ENCODE measurements at regions not wholly inside any gene's neighbourhood (a gene's known extent, or its start where the extent isn't known, plus 50 kb on each side); places are given as distances from the start of the nearest gene placed in this dataset.

DNA sequence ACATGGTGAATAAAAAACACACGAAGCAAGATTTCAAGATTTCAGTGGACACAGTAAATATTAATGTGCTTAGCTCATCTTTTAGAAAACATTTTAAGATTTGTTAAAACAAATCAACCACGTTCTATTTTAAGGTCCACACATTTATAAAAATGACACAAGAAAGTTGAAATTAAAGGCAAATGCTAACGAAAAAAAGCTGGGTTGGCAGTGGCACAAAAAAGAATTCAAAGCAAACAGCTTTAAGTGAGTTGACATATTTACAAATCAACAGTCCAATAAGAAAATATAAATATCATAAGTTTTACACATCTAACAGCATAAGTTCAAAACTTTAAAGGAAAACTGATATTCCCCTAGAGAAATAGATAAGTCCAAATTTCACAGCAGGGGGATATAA is 430.4 kb upstream of the CCDC54 start:
- WGBS, 2 donors: 24 to 28% methylated on average over 3 of the region's 3 CpGs

DNA sequence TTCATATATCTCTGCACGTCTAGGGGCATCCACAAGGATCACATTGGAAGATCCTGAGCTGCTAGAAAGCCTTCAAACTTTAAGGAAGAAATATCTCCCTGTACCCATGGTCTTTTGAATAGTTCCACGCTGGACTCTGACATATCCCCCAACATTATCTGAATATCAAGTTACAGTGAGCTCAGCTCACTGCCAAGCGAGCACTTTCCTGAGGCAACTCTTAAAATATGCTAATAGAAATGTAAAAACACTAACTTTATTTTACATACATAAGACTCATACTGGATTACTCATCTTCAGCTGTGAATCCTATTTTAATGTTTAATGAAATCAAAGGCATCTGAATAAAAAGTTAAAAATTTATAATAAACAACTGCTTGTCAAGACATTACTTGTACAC is 420.2 kb upstream of the CCDC54 start:
- no peak overlapping the region for H3K4me3 ChIP-seq (ENCODE audit: low read depth, poor library complexity, severe bottlenecking)
- no peak for TF ChIP-seq POLR2A (IDR thresholded peaks at IDR 0.05)
- TF ChIP-seq, protein P1, sequence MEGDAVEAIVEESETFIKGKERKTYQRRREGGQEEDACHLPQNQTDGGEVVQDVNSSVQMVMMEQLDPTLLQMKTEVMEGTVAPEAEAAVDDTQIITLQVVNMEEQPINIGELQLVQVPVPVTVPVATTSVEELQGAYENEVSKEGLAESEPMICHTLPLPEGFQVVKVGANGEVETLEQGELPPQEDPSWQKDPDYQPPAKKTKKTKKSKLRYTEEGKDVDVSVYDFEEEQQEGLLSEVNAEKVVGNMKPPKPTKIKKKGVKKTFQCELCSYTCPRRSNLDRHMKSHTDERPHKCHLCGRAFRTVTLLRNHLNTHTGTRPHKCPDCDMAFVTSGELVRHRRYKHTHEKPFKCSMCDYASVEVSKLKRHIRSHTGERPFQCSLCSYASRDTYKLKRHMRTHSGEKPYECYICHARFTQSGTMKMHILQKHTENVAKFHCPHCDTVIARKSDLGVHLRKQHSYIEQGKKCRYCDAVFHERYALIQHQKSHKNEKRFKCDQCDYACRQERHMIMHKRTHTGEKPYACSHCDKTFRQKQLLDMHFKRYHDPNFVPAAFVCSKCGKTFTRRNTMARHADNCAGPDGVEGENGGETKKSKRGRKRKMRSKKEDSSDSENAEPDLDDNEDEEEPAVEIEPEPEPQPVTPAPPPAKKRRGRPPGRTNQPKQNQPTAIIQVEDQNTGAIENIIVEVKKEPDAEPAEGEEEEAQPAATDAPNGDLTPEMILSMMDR (IDR thresholded peaks at IDR 0.05): no peak
- intact Hi-C loops (cut with DNase I; ENCODE audit: low total_unique reads): no loop called here
- DNase-seq (ENCODE audit: low spot score in 2 of 2): no peak
- WGBS, 2 donors: 54 to 57% methylated on average over 3 of the region's 3 CpGs

More for the DNA sequence above, 430.4 kb upstream of the CCDC54 start:
- intact Hi-C loops (cut with DNase I; ENCODE audit: low total_unique reads): no loop called here
- no peak overlapping the region for H3K4me3 ChIP-seq (ENCODE audit: low read depth, poor library complexity, severe bottlenecking)
- DNase-seq (ENCODE audit: low spot score in 2 of 2): no peak
- TF ChIP-seq, protein P1 (IDR thresholded peaks at IDR 0.05): no peak
- no peak for TF ChIP-seq POLR2A (IDR thresholded peaks at IDR 0.05)

DNA sequence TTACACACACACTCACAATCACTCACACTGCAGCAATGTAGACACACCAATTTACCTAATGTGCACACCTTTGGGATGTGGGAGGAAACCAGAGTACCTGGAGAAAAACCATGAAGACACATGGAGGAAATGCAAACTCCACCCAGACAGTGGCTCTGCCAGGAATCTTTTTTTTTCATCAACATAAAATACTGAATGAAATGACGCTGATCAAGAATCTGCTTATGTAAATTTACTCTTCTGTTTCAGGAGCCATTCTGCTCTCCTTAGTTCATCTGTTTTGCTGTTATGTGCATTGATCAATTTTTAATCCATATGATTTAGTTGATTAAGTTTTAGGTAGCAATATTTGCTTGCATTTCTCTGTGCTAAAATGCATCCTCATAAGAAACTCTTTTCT is 414.2 kb upstream of the CCDC54 start:
- H3K4me3 ChIP-seq (ENCODE audit: low read depth, poor library complexity, severe bottlenecking): no peak overlapping the region
- 40 to 44% methylated on average over 1 of the region's 1 CpG for WGBS, 2 donors
- DNase-seq (ENCODE audit: low spot score in 2 of 2): no peak
- intact Hi-C loops (cut with DNase I; ENCODE audit: low total_unique reads): no loop called here
- TF ChIP-seq, protein P1 (IDR thresholded peaks at IDR 0.05): no peak
- no peak for TF ChIP-seq POLR2A (IDR thresholded peaks at IDR 0.05)

DNA sequence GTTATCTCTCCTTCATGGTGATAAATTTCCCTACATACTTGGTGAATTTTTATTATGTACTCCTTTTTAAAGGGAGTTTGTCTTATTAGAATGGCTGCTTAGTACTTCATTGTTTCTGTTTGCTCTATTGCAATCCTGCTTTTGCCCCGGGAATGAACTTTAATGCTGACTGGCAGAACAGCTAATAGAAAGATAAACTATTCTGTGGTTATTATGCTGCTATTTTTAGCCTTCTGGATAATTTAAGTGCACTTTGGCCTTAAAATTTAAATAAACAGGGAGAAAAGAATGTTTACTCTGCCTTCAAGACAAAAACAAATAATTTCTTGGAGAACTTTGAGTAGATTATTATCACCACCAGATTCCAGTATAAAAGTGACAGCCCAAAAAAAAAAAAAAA is 413.8 kb upstream of the CCDC54 start:
- 12 to 14% methylated on average over 1 of the region's 1 CpG for WGBS, 2 donors
- TF ChIP-seq, protein P1 (IDR thresholded peaks at IDR 0.05): no peak
- no peak for TF ChIP-seq POLR2A (IDR thresholded peaks at IDR 0.05)
- DNase-seq (ENCODE audit: low spot score in 2 of 2): no peak
- H3K4me3 ChIP-seq (ENCODE audit: low read depth, poor library complexity, severe bottlenecking): no peak overlapping the region
- intact Hi-C loops (cut with DNase I; ENCODE audit: low total_unique reads): no loop called here

DNA sequence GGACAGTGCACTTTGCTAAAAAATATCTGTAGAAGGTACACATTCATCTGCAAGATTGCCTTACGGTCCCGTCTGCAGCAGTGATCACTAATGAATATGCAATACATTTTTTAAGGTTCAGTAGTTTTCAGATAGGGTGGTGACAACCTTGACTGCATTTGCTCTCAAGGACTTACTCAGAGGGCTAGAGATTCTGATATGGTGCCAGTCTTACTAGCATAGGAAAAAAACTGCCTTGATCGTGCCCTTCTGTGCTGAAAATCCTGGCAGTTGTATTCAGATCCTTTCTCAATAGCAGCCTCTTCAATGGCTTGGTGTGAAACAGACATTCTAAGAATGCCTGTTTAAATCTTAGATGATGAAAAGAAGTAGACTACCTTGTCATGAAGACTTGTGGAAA is 411.9 kb upstream of the CCDC54 start:
- H3K4me3 ChIP-seq (ENCODE audit: low read depth, poor library complexity, severe bottlenecking): no peak overlapping the region
- WGBS, 2 donors: 61 to 64% methylated on average over 3 of the region's 3 CpGs
- TF ChIP-seq POLR2A (IDR thresholded peaks at IDR 0.05): no peak
- TF ChIP-seq, protein P1 (IDR thresholded peaks at IDR 0.05): no peak
- no peak for DNase-seq (ENCODE audit: low spot score in 2 of 2)
- intact Hi-C loops (cut with DNase I; ENCODE audit: low total_unique reads): no loop called here

DNA sequence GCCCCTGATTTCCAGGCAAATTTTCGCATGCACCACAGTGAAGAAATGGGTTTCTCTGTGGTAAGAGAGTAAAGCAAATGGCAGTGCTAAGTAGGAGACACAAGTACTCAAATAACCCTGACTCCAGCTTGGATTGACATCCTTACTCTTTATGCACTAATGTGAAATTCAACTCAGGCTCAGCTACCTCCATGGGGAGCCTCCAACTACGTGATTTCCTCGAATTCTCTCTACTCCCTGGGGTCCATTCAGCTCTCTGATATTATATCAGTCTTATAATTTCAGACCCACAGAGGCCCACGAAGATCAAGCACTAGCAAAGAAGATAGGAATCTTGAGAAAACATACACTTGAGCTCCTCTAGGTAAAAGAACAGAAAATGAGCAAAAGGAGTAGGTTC is 407.6 kb upstream of the CCDC54 start:
- no peak for DNase-seq (ENCODE audit: low spot score in 2 of 2)
- WGBS, 2 donors: 65 to 68% methylated on average over 4 of the region's 4 CpGs
- intact Hi-C loops (cut with DNase I; ENCODE audit: low total_unique reads): no loop called here
- TF ChIP-seq, protein P1 (IDR thresholded peaks at IDR 0.05): no peak
- no peak for TF ChIP-seq POLR2A (IDR thresholded peaks at IDR 0.05)
- H3K4me3 ChIP-seq (ENCODE audit: low read depth, poor library complexity, severe bottlenecking): no peak overlapping the region
